MV-4-11 (cell line): ENCODE measurements at regions not wholly inside any gene's neighbourhood (a gene's known extent, or its start where the extent isn't known, plus 50 kb on each side); places are given as distances from the start of the nearest gene placed in this dataset.
A peak's percentile ranks its signal among the peaks of the same experiment; 100 is the strongest.

Experiments
- DNase-seq: peaks from one replicate; lab custom pipeline; 2025; lab: John Stamatoyannopoulos, UW

- no peak for DNase-seq
Measured at GRCh38 chr2:16506366-16506765, 159.3 kb downstream of the CYRIA start.

- no peak for DNase-seq
Measured at GRCh38 chr2:16496426-16497388, 168.9 kb downstream of the CYRIA start.

- DNase-seq: no peak
Measured at GRCh38 chr2:16495509-16496208, 170.0 kb downstream of the CYRIA start.

DNA sequence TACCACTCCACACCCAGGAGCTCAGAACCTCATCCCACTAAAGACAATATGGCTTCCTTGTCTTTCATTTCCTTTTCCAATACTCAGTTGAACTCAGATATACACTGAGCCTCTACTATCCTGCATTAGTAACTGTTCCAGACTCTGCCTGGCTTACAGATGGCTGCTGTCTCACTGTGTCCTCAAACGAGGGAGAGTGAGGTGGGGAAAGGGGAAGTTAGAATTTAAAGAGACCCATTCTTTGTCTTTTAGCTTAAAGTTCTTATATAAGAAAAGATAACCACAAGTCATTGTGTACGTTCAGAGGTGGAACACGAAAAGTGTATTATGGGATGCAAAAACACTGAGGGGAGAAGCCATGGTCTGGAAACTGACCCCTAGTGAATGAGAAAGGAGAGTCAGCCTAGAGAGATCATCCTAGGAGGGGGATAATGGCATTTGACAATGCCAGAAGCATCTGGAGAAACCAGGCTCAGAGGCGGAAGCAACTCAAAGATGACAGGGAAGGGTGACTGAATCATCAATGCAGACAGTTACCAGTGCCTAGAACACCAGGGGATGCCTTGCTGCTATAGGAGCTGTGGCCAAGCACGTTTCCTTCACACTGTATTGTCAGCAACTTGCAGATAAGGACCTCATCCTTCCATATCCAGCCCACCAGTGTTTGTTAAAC lies 170.7 kb downstream of the CYRIA start:
- peak; percentile 40 for DNase-seq

- no peak for DNase-seq
Measured at GRCh38 chr2:16493788-16494187, 171.8 kb downstream of the CYRIA start.

DNA sequence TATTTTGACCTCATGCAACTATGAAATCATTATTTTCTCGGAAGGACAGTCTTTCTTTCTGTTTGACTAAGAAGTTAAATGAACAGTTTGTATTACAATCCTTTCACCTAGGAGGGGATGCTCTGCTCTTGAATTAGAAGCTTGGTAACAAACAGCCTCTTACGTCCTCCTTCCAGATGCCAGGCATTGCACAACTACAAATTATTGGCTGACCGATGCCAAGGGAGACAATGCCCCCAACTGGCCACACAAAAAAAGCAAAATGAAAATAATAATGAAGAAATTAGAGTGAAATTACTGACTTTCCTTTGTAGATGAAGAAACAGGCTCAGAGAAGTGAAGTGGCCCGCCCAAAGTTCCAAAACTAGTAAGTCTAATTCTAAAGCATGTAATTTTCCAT lies 177.9 kb downstream of the CYRIA start:
- DNase-seq: peak; percentile 26

GRCh38 chr2:16485251-16485650 lies 180.4 kb downstream of the CYRIA start:
- DNase-seq: peak; percentile 49

DNA sequence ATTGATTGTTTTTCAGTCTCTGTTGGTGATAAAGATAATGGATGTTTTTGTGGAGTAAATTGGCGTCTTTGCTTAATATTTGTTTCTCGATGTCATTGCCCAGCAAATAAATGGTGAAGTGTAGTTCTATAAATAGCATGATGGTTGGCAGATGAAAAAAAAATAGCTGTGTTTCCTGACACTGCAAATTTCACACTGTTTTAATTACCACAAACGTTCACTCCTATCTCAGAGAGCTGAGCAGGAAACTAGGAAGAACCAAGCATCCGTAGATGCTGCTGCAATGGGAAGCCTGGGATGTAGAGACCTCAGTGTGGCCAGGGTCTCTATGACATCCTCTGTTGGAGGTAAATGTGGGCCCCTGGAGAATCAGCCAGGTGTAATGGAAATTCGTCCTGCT lies 183.2 kb downstream of the CYRIA start:
- DNase-seq: no peak

- DNase-seq: no peak
Measured at GRCh38 chr2:16481351-16481750, 184.3 kb downstream of the CYRIA start.

DNA sequence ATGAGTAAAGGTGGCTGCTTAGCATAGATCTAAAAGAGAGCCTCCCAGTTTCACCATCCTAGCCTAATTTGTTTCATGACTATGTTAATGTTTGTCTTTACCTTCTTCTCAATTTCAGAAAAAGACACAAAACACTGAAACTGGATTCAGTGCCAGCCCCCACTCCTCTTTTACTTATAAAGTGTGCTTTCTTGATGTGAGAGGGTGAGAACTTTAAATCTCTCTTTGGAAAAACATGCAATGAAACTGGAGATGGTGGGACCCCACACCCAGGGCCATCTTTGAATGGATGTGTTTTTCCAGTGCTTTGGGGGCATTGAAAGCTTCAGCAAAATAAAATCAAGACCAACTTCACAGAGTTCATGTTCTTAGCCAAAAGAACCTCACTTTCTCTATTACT lies 185.9 kb downstream of the CYRIA start:
- DNase-seq: no peak

DNA sequence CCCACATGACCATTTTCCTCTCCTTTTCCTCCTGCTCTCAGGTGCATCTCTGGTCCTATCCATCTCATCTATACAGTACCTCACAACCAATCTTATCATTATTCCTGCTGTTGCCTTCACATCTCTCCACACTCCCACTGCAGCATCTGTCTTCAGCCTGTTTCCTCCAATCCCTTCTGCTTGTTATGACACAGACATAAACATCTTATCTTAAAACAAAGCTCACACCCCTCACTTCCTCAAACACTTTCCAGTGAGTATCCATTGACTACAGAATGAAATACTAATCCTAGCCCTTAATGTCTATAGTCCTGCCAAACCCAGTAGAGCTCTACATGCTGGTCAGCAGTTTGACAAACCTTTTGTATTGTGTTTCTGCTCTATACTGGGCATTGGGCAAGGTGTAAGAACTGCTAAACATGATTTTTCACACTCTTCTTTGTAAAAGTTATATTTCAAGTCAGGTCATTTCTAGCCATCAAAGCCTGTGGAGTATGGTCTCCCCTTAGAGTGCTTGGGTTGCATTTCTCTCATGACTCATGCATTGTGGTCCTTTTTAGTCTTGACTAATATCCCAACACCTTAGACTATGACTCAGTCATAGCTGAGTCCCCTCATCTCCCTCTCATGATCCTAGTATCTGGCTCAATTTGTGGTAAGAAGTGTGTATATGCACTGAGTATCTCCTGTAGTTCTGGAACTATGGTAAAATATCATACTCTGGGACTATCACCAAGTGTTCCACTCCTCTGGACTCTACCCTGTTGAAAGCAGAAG lies 187.0 kb downstream of the CYRIA start:
- no peak for DNase-seq

GRCh38 chr2:16477648-16478047 lies 188.0 kb downstream of the CYRIA start:
- DNase-seq: no peak

DNA sequence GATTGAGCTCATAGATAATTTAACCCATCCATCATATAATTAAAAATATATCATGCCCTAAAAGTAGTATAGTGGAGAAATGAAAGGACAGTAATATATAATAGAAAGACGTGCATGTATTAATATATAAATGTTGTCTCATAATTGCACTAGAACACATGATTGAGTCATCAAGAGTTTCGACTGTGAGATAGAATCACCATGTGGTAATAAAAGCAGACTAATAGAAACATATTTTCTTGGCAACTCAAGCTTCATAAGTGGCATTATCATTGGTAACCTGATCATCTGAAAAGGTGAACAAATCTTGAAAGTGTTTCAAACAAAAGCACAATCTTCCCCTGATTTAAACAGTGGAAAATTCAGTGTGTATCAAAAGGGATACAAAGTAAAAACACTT lies 188.8 kb downstream of the CYRIA start:
- DNase-seq: no peak

- no peak for DNase-seq
Measured at GRCh38 chr2:16475986-16476567, 189.6 kb downstream of the CYRIA start.

DNA sequence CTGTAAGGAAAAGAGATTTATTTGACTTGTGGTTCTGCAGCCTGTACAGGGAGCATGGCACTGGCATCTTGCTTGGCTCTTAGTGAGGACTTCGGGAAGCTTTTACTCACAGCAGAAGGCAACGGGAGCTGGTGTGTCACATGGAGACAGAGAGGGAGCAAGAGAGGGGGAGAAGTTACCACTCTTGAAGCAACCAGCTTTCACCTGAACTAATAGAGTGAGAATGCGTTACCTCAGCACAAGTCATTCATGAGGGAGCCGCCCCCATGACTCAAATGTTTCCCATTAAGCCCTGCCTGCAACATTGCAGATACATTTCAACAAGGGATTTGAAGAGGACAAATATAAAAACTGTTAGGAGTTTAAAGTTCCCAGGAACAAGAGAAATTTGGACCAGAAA lies 190.0 kb downstream of the CYRIA start:
- DNase-seq: no peak

GRCh38 chr2:16473575-16473974 lies 192.1 kb downstream of the CYRIA start:
- no peak for DNase-seq

DNA sequence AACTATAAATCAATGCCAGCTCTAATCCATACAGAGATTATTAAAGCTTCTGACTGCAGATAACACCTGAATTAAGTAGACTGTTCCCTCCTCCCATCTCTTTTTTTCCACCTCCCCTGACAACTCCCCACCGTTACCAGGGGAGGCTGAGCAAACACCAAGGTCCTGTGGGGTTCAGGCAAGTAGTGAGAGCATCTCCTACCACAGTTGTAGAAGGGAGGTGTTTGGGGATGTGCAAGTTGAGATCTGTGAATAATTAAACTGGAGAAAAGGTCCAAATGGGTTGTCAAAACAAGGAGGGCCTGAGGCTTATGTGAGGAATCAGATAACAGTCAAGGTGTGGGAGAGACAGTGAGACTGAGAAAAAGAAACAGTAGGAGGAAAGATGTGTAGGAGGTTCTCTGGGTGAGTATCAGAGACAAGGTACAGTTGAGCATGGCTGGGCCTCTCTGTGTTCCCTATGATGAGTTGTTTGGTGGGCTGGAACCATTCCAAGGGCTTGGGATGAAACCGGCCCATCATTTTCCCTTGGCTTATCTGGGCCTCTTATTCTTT lies 194.6 kb downstream of the CYRIA start:
- no peak for DNase-seq

- no peak for DNase-seq
Measured at GRCh38 chr2:16466821-16467151, 198.8 kb downstream of the CYRIA start.

DNA sequence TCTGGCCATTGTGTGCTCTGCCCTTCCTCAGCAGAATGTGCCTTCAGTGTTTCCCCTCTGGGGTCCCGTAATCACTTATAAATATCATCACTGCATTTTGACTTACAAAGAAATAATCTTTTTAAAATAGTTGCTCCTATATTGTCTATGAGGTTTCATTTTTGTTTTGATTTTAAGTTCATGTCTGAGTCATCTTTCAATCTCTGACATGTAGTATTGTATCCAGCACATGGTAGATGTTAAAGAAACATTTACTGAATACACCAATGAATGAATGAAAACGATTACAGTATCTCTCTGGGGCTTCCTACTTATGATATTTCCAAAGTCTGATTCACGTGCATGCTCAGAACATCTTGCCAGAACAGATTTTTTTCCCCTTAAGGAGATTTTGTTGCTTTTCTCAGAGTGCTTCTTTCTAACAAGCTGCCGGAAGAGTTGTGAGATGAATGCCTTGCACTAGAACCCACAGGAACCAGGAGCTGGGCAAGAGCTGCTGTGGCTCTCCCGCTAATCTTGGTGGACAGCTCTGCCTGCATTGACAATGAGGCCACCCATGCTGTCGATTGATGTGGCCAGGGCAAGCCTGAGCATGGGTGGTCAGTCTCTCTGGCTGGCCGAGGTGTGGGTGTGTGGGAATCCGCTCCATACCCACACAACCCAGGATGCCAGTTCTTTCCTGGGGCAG lies 199.4 kb downstream of the CYRIA start:
- DNase-seq: no peak

DNA sequence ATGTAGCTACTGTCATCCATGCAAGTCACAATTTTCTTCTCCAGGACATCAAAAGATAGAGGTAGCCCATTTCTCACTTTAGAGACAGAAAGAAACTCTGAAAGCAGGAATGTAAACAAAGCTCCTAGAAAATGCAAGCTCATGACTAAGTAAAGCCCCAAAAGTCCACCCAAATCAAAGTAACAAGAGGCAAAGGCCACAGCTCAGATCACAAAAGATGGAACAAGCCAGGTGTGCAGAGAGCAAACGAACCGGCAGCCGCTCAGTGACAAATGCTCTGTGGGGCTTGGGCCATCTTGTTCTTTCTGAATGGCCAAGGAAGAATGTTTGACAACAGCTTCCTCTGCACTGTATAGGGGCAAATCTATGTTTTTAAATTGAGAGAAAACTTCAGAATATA lies 201.0 kb downstream of the CYRIA start:
- DNase-seq: no peak

- DNase-seq: no peak
Measured at GRCh38 chr2:16462958-16463357, 202.7 kb downstream of the CYRIA start.
